ENCODE measurements at regions not wholly inside any gene's neighbourhood (a gene's known extent, or its start where the extent isn't known, plus 50 kb on each side); places are given as distances from the start of the nearest gene placed in this dataset.
"Not testable (repeated sequence)": the region's sequence is repeated elsewhere in the genome, so short reads cannot be mapped to it uniquely, and the experiment has no call there.

GRCh38 chr11:64428693-64429092 lies 69.7 kb downstream of the RPS6KA4 start:
- TF ChIP-seq CTCF (IDR thresholded peaks at IDR 0.05; ENCODE audit: low read depth, low read length): no peak
- no peak overlapping the region for H3K4me3 ChIP-seq (replicated peaks in 1 of 2; ENCODE audit: low read depth in 2 of 2, low read length in 2 of 2)
- DNase-seq (ENCODE audit: low read depth in 2 of 2): no peak

GRCh38 chr11:64429970-64430369 lies 71.0 kb downstream of the RPS6KA4 start:
- no peak for TF ChIP-seq CTCF (IDR thresholded peaks at IDR 0.05; ENCODE audit: low read depth, low read length)
- no peak for DNase-seq (ENCODE audit: low read depth in 2 of 2)
- H3K4me3 ChIP-seq (replicated peaks in 1 of 2; ENCODE audit: low read depth in 2 of 2, low read length in 2 of 2): no peak overlapping the region

GRCh38 chr11:64430645-64431044 lies 71.7 kb downstream of the RPS6KA4 start:
- TF ChIP-seq CTCF (IDR thresholded peaks at IDR 0.05; ENCODE audit: low read depth, low read length): no peak
- no peak for DNase-seq (ENCODE audit: low read depth in 2 of 2)
- H3K4me3 ChIP-seq (replicated peaks in 1 of 2; ENCODE audit: low read depth in 2 of 2, low read length in 2 of 2): no peak overlapping the region

GRCh38 chr11:64436000-64436399 lies 77.0 kb downstream of the RPS6KA4 start:
- H3K4me3 ChIP-seq (replicated peaks in 1 of 2; ENCODE audit: low read depth in 2 of 2, low read length in 2 of 2): no peak overlapping the region
- DNase-seq (ENCODE audit: low read depth in 2 of 2): peak in 1 of 2 donors; percentile 7
- TF ChIP-seq CTCF (IDR thresholded peaks at IDR 0.05; ENCODE audit: low read depth, low read length): no peak

- DNase-seq (ENCODE audit: low read depth in 2 of 2): no peak
- no peak for TF ChIP-seq CTCF (IDR thresholded peaks at IDR 0.05; ENCODE audit: low read depth, low read length)
- no peak overlapping the region for H3K4me3 ChIP-seq (replicated peaks in 1 of 2; ENCODE audit: low read depth in 2 of 2, low read length in 2 of 2)
These were observed 78.5 kb downstream of the RPS6KA4 start for GRCh38 chr11:64437426-64437825.

- H3K4me3 ChIP-seq (replicated peaks in 1 of 2; ENCODE audit: low read depth in 2 of 2, low read length in 2 of 2): no peak overlapping the region
- no peak for TF ChIP-seq CTCF (IDR thresholded peaks at IDR 0.05; ENCODE audit: low read depth, low read length)
These were observed 80.2 kb downstream of the RPS6KA4 start for GRCh38 chr11:64438986-64439771.

GRCh38 chr11:64439772-64440491 lies 81.0 kb downstream of the RPS6KA4 start:
- H3K4me3 ChIP-seq (replicated peaks in 1 of 2; ENCODE audit: low read depth in 2 of 2, low read length in 2 of 2); DNase-seq (ENCODE audit: low read depth in 2 of 2): not testable (repeated sequence)

More at GRCh38 chr11:64438986-64439771, 80.2 kb downstream of the RPS6KA4 start:
- DNase-seq (ENCODE audit: low read depth in 2 of 2): no peak

Measured in cardiac fibroblast (primary cell).